ENCODE measurements at regions not wholly inside any gene's neighbourhood (a gene's known extent, or its start where the extent isn't known, plus 50 kb on each side); places are given as distances from the start of the nearest gene placed in this dataset.

DNA sequence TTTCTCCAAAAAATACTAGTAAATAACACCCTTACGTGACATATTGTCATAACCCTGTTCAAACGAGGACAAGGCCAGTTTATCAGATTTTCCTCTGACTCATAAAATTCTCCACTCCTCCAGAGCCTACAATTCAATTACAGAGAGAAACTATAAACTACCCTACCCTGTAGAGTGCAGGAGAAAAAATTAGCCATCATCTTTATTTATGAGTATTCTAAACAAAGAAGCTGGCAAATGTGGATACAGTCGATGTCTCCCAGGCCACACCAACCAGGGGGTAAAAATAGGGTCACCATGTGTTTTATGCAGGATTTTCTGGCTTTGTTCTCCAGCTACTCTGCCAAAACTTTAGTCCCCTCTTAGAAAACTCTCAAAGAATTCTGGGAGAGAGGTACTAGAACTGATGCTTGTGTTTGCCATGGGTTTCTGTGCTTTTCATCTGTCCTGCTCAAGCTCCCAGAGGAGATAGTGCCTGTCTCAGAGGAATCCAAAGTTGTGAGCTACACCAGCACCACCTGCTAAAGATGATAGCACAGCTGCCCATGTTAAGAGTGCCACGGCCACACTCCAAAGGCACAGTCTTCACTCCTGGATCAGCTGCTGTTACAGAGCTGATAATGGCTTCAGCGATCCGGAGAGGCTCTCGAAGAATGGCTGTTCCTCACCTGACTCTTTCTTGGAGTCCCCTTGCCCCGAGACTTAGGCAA lies 150.2 kb downstream of the IMPG2 start:
- no peaks in the 10 kb centered on the region for H3K4me1 ChIP-seq (ENCODE audit: low read length)
- no peak overlapping the region for H3K27ac ChIP-seq (ENCODE audit: low read length)
- H3K4me2 ChIP-seq (ENCODE audit: low read depth, low read length), result no peak overlapping the region
- no peak for TF ChIP-seq EZH2phosphoT487 (IDR thresholded peaks at IDR 0.05; ENCODE audit: low read length)
- no peak for DNase-seq
- no peaks in the 10 kb centered on the region for H3K79me2 ChIP-seq (ENCODE audit: low read length)
- H3K9me3 ChIP-seq (replicated peaks; ENCODE audit: insufficient read depth, low read length), result no peaks in the 10 kb centered on the region
- H2AFZ ChIP-seq (ENCODE audit: low read length), result no peak overlapping the region
- H3F3A ChIP-seq (ENCODE audit: insufficient read depth, low read length), result no peaks in the 10 kb centered on the region
- H3K27me3 ChIP-seq (replicated peaks; ENCODE audit: insufficient read depth, low read length), result no peaks in the 10 kb centered on the region
- H4K20me1 ChIP-seq (ENCODE audit: insufficient read depth, low read length), result no peaks in the 10 kb centered on the region
- H3K4me3 ChIP-seq (ENCODE audit: low read length), result no peak overlapping the region
- H3K9ac ChIP-seq (ENCODE audit: low read length), result no peak overlapping the region
- H3K36me3 ChIP-seq (replicated peaks; ENCODE audit: insufficient read depth, low read length), result no peaks in the 10 kb centered on the region
- H3K9me2 ChIP-seq (replicated peaks; ENCODE audit: insufficient read depth, low read length), result no peaks in the 10 kb centered on the region

DNA sequence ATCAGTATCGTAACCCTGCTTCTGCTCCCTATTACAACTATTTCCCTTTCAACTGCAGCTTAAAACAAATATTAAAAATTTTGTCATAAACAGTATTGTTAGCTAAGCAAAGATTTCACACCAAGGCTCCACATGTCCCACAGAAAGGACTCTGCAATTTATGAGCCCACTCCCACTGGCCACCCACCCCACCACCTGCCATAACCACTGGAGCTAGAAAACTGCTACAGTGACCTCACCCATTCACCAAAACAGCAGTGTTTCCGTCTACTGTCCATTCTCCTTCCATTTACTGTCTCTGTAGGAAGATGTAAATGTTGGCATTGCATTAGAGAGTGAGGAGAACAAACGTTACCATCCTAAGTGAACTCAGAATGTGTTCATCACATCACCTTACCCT lies 150.9 kb downstream of the IMPG2 start:
- H3K9me2 ChIP-seq (replicated peaks; ENCODE audit: insufficient read depth, low read length), result no peaks in the 10 kb centered on the region
- no peaks in the 10 kb centered on the region for H4K20me1 ChIP-seq (ENCODE audit: insufficient read depth, low read length)
- H3F3A ChIP-seq (ENCODE audit: insufficient read depth, low read length), result no peaks in the 10 kb centered on the region
- H3K27me3 ChIP-seq (replicated peaks; ENCODE audit: insufficient read depth, low read length), result no peaks in the 10 kb centered on the region
- no peak overlapping the region for H3K27ac ChIP-seq (ENCODE audit: low read length)
- no peak for DNase-seq
- no peaks in the 10 kb centered on the region for H3K79me2 ChIP-seq (ENCODE audit: low read length)
- H3K9me3 ChIP-seq (replicated peaks; ENCODE audit: insufficient read depth, low read length), result no peaks in the 10 kb centered on the region
- H3K9ac ChIP-seq (ENCODE audit: low read length), result no peak overlapping the region
- H3K4me3 ChIP-seq (ENCODE audit: low read length), result no peak overlapping the region
- no peak for TF ChIP-seq EZH2phosphoT487 (IDR thresholded peaks at IDR 0.05; ENCODE audit: low read length)
- no peak for TF ChIP-seq EZH2 (optimal IDR thresholded peaks at IDR 0.05; ENCODE audit: low read depth, low read length)
- TF ChIP-seq, protein P1, sequence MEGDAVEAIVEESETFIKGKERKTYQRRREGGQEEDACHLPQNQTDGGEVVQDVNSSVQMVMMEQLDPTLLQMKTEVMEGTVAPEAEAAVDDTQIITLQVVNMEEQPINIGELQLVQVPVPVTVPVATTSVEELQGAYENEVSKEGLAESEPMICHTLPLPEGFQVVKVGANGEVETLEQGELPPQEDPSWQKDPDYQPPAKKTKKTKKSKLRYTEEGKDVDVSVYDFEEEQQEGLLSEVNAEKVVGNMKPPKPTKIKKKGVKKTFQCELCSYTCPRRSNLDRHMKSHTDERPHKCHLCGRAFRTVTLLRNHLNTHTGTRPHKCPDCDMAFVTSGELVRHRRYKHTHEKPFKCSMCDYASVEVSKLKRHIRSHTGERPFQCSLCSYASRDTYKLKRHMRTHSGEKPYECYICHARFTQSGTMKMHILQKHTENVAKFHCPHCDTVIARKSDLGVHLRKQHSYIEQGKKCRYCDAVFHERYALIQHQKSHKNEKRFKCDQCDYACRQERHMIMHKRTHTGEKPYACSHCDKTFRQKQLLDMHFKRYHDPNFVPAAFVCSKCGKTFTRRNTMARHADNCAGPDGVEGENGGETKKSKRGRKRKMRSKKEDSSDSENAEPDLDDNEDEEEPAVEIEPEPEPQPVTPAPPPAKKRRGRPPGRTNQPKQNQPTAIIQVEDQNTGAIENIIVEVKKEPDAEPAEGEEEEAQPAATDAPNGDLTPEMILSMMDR (IDR thresholded peaks at IDR 0.05; ENCODE audit: low read length), result no peak
- no peak overlapping the region for H2AFZ ChIP-seq (ENCODE audit: low read length)
- no peaks in the 10 kb centered on the region for H3K36me3 ChIP-seq (replicated peaks; ENCODE audit: insufficient read depth, low read length)
- no peak overlapping the region for H3K4me2 ChIP-seq (ENCODE audit: low read depth, low read length)
- no peaks in the 10 kb centered on the region for H3K4me1 ChIP-seq (ENCODE audit: low read length)

DNA sequence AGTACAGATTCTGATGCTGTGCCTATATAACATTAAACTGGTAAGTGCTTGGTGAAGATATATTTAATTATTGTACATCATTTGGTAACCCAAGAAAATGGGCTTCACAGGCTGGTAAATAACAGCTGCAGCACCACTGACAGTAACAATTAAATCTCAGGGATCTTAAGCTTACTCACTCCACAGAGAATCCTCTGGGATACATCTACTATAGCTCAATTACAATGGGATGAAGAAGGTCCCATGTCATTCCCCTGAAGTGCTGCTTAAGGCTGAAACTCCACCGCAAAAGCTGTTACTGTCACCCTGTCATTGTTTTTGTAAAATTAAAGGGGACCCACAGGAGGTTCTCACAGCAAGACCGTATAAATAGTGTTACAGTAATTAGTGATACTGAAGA lies 153.0 kb downstream of the IMPG2 start:
- no peak overlapping the region for H3K9ac ChIP-seq (ENCODE audit: low read length)
- H3K36me3 ChIP-seq (replicated peaks; ENCODE audit: insufficient read depth, low read length), result no peaks in the 10 kb centered on the region
- H2AFZ ChIP-seq (ENCODE audit: low read length), result no peak overlapping the region
- no peaks in the 10 kb centered on the region for H3F3A ChIP-seq (ENCODE audit: insufficient read depth, low read length)
- H3K9me2 ChIP-seq (replicated peaks; ENCODE audit: insufficient read depth, low read length), result no peaks in the 10 kb centered on the region
- H3K27ac ChIP-seq (ENCODE audit: low read length), result no peak overlapping the region
- H3K4me1 ChIP-seq (ENCODE audit: low read length), result no peaks in the 10 kb centered on the region
- H3K4me3 ChIP-seq (ENCODE audit: low read length), result no peak overlapping the region
- H3K9me3 ChIP-seq (replicated peaks; ENCODE audit: insufficient read depth, low read length), result no peaks in the 10 kb centered on the region
- H3K79me2 ChIP-seq (ENCODE audit: low read length), result no peaks in the 10 kb centered on the region
- no peaks in the 10 kb centered on the region for H4K20me1 ChIP-seq (ENCODE audit: insufficient read depth, low read length)
- no peak overlapping the region for H3K4me2 ChIP-seq (ENCODE audit: low read depth, low read length)
- no peak for DNase-seq
- no peaks in the 10 kb centered on the region for H3K27me3 ChIP-seq (replicated peaks; ENCODE audit: insufficient read depth, low read length)
- TF ChIP-seq EZH2phosphoT487 (IDR thresholded peaks at IDR 0.05; ENCODE audit: low read length) (no peak), EZH2 (optimal IDR thresholded peaks at IDR 0.05; ENCODE audit: low read depth, low read length) (no peak)
- TF ChIP-seq, protein P1 (IDR thresholded peaks at IDR 0.05; ENCODE audit: low read length), result no peak

DNA sequence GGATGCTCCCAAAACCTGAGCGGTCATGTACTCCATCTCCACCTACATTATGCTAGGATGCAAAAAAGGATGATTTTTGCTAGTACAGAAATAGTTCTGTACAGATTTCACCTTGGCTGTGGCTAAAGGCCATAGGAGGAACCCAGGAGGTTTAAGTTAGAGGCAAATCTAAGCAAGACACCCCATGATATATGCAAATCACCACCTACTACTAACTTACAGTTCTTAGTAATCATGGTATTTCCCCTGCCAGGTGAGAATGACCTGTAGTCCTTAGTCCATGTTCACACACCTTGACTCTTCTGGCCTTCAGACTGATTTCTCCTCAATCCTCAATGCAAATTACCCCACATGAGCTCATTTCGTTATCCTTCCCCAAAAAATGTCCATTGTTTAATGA lies 154.2 kb downstream of the IMPG2 start:
- H2AFZ ChIP-seq (ENCODE audit: low read length), result no peak overlapping the region
- H3K4me2 ChIP-seq (ENCODE audit: low read depth, low read length), result no peak overlapping the region
- H3K9me2 ChIP-seq (replicated peaks; ENCODE audit: insufficient read depth, low read length), result no peaks in the 10 kb centered on the region
- H3K4me3 ChIP-seq (ENCODE audit: low read length), result no peak overlapping the region
- no peaks in the 10 kb centered on the region for H4K20me1 ChIP-seq (ENCODE audit: insufficient read depth, low read length)
- no peak overlapping the region for H3K27ac ChIP-seq (ENCODE audit: low read length)
- DNase-seq, result no peak
- no peak for TF ChIP-seq EZH2 (optimal IDR thresholded peaks at IDR 0.05; ENCODE audit: low read depth, low read length)
- no peak for TF ChIP-seq EZH2phosphoT487 (IDR thresholded peaks at IDR 0.05; ENCODE audit: low read length)
- TF ChIP-seq, protein P1 (IDR thresholded peaks at IDR 0.05; ENCODE audit: low read length), result no peak
- H3F3A ChIP-seq (ENCODE audit: insufficient read depth, low read length), result no peaks in the 10 kb centered on the region
- no peak overlapping the region for H3K9ac ChIP-seq (ENCODE audit: low read length)
- no peaks in the 10 kb centered on the region for H3K27me3 ChIP-seq (replicated peaks; ENCODE audit: insufficient read depth, low read length)
- no peaks in the 10 kb centered on the region for H3K4me1 ChIP-seq (ENCODE audit: low read length)
- H3K9me3 ChIP-seq (replicated peaks; ENCODE audit: insufficient read depth, low read length), result no peaks in the 10 kb centered on the region
- no peaks in the 10 kb centered on the region for H3K36me3 ChIP-seq (replicated peaks; ENCODE audit: insufficient read depth, low read length)
- no peaks in the 10 kb centered on the region for H3K79me2 ChIP-seq (ENCODE audit: low read length)

Data from MM.1S (cell line).